HG03442 (cell line): ENCODE measurements at regions not wholly inside any gene's neighbourhood (a gene's known extent, or its start where the extent isn't known, plus 50 kb on each side); places are given as distances from the start of the nearest gene placed in this dataset.

Source experiments
- ATAC-seq: cut with Tn5 transposase; IDR thresholded peaks from one replicate; pipeline ENCODE4 v1.9.1; 2021; ENCODE audit warnings: mild to moderate bottlenecking, moderate library complexity; ENCODE audit not compliant: unreplicated experiment

DNA sequence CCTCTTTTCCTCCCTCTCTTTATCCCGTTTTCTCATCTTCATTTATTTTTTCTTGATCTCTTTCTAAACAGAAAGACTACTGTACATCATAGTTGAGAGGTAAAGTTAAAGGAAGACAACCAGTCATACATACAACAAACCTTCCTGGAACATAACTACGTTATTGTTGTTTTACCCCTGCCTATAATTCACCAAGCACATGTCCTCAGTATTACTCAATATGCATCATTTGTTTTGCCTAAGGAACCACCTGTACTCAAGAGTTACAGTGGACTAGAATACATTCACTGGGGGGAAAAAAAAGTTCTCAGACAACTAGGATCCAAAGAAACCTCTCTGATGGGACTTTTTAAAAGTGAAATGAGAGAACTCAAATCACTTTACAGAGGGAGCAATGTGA is 344.7 kb upstream of the RBMS3 start:
- no peak for ATAC-seq

GRCh38 chr3:28940530-28940929 is 340.3 kb upstream of the RBMS3 start:
- ATAC-seq = peak; percentile 89

- no peak for ATAC-seq
Observed at GRCh38 chr3:28940994-28941393, 339.9 kb upstream of the RBMS3 start.

DNA sequence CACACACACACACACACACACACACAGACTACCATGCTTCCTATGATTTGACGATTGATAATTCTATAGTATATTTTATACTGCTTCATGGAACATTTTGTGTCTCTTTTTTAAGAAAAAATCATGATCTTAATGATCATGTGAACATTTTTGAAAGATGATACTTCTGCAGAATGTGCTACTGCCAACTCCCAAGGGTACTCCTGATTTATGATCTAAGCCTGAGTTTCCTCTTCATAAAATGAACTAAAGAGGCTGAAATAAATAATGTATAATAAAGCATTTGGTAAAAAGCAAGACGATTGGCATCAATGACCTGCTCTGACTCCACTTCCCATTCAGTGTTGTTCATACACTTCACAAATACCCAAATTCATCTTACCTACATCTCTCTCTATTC is 333.8 kb upstream of the RBMS3 start:
- no peak for ATAC-seq

GRCh38 chr3:28947751-28948150 is 333.1 kb upstream of the RBMS3 start:
- ATAC-seq = no peak

DNA sequence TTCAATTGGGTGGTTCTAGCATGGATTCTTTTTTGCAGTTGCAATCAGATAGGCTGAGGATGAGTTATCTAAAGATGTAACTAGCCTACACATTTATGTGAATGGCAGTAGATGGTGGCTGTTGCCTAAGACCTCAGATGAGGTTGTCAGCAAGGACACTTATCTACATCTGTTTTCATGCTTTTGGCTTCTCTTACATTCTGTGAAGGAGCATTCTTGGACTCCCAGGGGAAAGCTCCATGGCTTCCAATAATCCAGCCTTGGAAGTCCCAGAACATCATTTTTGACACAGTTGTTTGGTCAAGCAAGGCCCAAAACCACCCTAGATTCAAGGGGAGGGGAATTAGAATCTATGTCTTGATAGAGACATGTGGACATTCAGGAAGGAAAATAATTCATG is 332.2 kb upstream of the RBMS3 start:
- no peak for ATAC-seq

GRCh38 chr3:28949580-28949979 is 331.3 kb upstream of the RBMS3 start:
- ATAC-seq = no peak

GRCh38 chr3:28950614-28951013 is 330.3 kb upstream of the RBMS3 start:
- ATAC-seq = no peak

GRCh38 chr3:28951772-28952556 is 328.9 kb upstream of the RBMS3 start:
- ATAC-seq = no peak

- no peak for ATAC-seq
Observed at GRCh38 chr3:28958656-28959055, 322.2 kb upstream of the RBMS3 start.

DNA sequence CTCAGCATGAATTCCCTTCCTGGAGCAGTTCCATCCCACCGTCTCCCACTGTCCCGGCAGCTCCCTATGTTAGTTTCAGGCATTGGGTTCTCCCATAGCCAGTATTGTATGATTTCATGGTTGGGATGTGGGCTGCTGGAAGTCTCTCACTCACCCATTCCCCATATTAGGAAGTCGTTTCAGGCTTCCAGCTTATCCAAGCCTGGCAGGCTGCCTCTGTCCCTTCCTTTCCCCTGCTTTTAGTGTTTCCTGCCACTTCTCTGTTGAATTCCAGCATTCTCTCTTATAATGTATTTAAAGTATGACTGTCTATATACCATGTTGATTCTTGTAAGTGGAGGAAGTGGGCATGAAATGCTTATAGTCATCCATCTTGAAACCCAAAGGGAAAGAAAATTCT is 309.7 kb upstream of the RBMS3 start:
- no peak for ATAC-seq

- ATAC-seq = peak; percentile 69
Observed at GRCh38 chr3:28972921-28973320, 307.9 kb upstream of the RBMS3 start.

GRCh38 chr3:28973609-28974008 is 307.3 kb upstream of the RBMS3 start:
- no peak for ATAC-seq

DNA sequence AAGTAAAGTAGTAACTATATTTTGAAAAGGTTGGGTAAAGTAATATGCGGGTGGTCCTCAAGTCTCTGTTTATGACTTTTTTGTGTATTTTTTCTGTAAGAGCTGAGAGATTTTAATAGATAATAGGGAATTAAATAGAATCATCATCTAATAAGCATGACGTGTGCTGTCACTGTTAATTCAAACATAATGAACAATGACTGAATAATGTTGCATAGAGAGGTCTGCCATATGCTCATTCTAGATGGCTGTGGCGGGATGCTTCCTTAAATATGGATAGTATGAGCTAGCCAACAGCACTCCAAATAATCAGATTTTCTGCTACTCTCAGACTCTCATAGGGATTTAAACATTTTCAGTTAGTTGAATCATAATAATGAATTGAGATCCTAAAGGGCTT is 302.8 kb upstream of the RBMS3 start:
- no peak for ATAC-seq

DNA sequence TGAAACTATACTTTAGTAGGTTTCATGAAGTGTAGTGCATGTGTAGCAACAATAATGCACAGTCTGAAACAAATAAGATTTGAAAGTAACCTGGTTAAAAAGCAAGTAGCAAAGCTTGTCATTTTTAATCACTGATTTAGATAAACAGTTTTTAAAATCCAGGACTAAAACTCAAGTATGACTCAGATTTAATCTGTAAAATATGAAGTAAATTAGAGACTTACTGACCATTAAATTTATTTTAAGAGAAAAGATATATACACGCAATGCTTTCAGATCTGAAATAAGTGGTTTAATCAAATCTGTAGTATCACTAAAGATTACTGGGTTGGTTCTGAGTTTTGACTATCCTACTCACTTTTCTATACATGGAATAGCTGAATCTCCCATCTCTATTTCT is 300.7 kb upstream of the RBMS3 start:
- ATAC-seq = no peak

GRCh38 chr3:28980631-28981030 is 300.2 kb upstream of the RBMS3 start:
- no peak for ATAC-seq

DNA sequence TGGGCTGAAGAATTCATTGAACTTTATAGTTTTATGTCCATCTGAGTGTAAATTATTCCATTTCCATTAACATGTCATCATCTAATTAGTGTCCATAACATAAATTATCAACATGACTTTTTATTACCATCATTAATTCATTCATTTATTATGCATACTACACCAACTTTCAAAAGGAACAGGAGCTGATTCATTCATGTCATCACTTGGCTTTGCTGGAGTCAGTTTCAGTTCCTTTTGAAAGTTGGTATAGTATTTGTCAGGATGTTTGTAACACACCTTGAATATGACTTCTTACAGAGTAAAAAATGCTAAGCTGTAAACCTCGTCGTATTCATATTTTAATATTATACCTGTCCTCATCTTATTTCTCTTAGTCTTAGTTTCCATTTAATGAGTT is 298.0 kb upstream of the RBMS3 start:
- peak; percentile 91 for ATAC-seq

GRCh38 chr3:28986922-28987321 is 293.9 kb upstream of the RBMS3 start:
- ATAC-seq = no peak

DNA sequence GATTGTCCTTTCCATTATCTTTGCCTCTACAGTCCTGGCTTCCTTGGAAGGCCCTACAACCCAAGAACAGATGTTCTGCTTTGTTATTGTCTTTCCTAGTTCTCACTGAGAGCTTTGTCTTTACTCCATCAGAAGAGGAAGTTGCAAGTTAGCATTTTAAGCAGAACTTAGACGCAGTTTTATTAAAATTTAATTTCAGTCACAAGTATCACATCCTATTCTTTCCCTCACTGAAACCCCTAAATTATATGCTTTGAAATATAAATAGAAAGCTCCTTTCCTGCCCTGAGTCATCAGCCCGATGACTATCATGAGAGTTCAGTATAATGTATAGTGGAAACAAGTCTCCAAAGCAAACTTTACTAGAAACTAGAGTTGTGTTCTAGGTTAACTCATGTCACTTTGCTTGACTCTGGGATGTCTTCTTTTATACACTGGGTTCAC is 291.2 kb upstream of the RBMS3 start:
- peak; percentile 91 for ATAC-seq

GRCh38 chr3:28994161-28994905 is 286.5 kb upstream of the RBMS3 start:
- no peak for ATAC-seq

GRCh38 chr3:29004885-29005599 is 275.8 kb upstream of the RBMS3 start:
- peak; percentile 98 for ATAC-seq

- no peak for ATAC-seq
Observed at GRCh38 chr3:29005862-29006261, 275.0 kb upstream of the RBMS3 start.
